ENCODE measurements at regions not wholly inside any gene's neighbourhood (a gene's known extent, or its start where the extent isn't known, plus 50 kb on each side); places are given as distances from the start of the nearest gene placed in this dataset.

- DNase-seq: no peak
- no peaks in the 10 kb centered on the region for H3K9me3 ChIP-seq
- no peaks in the 10 kb centered on the region for H3K4me1 ChIP-seq
- H3K36me3 ChIP-seq: no peaks in the 10 kb centered on the region
- no peaks in the 10 kb centered on the region for H3K27me3 ChIP-seq
- ATAC-seq: no peak
- no peak overlapping the region for H3K27ac ChIP-seq
- intact Hi-C loops (cut with DNase I): no loop called here
- TF ChIP-seq CTCF (IDR thresholded peaks at IDR 0.05) (no peak), POLR2A (IDR thresholded peaks at IDR 0.05) (no peak)
- H3K4me3 ChIP-seq: no peak overlapping the region
- WGBS (ENCODE audit: insufficient coverage, low coverage, low lambda C conversion rate, missing lambda C conversion rate): 56% methylated on average over 2 of the region's 2 CpGs
Observed at GRCh38 chr6:88376197-88376596, 210.1 kb upstream of the CNR1 start.

GRCh38 chr6:88374553-88374952, 208.4 kb upstream of the CNR1 start:
- no peak for TF ChIP-seq CTCF (IDR thresholded peaks at IDR 0.05)
- no peak for TF ChIP-seq POLR2A (IDR thresholded peaks at IDR 0.05)
- Histone ChIP-seq H3K9me3 (no peaks in the 10 kb centered on the region), H3K4me3 (no peak overlapping the region), H3K4me1 (no peaks in the 10 kb centered on the region), H3K36me3 (no peaks in the 10 kb centered on the region), H3K27me3 (no peaks in the 10 kb centered on the region), H3K27ac (no peak overlapping the region)
- ATAC-seq (no peak), DNase-seq (no peak)
- WGBS (ENCODE audit: insufficient coverage, low coverage, low lambda C conversion rate, missing lambda C conversion rate): 24% methylated on average over 1 of the region's 1 CpG
- intact Hi-C loops (cut with DNase I): no loop called here

DNA sequence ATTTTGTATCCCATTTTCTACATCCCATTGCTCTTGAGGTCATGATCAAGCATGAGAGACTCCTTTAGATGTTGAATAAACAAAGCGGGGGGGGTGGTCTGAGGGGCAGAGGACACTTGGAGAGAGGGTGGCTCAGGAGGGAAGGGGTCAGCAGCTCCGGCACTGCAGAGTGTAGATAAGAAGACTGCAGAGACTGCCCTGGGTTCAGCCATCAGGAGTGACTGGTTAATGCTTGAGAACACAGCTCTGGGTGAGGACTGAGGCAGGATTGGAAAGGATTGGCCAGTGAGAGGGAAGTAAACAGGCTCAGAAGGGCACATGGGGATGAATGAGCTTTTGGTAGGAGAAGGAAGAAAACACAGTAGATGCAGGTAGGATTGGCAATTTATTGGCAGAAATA, 205.3 kb upstream of the CNR1 start:
- H3K4me3 ChIP-seq: no peak overlapping the region
- H3K27me3 ChIP-seq: no peaks in the 10 kb centered on the region
- no peak for ATAC-seq
- H3K9me3 ChIP-seq: no peaks in the 10 kb centered on the region
- whole genome bisulfite sequencing (ENCODE audit: insufficient coverage, low coverage, low lambda C conversion rate, missing lambda C conversion rate): 57% methylated on average over 2 of the region's 2 CpGs
- H3K4me1 ChIP-seq: no peaks in the 10 kb centered on the region
- H3K36me3 ChIP-seq: no peaks in the 10 kb centered on the region
- H3K27ac ChIP-seq: no peak overlapping the region
- no peak for DNase-seq
- TF ChIP-seq POLR2A (IDR thresholded peaks at IDR 0.05): no peak
- no peak for TF ChIP-seq CTCF (IDR thresholded peaks at IDR 0.05)
- intact Hi-C loops (cut with DNase I): no loop called here

DNA sequence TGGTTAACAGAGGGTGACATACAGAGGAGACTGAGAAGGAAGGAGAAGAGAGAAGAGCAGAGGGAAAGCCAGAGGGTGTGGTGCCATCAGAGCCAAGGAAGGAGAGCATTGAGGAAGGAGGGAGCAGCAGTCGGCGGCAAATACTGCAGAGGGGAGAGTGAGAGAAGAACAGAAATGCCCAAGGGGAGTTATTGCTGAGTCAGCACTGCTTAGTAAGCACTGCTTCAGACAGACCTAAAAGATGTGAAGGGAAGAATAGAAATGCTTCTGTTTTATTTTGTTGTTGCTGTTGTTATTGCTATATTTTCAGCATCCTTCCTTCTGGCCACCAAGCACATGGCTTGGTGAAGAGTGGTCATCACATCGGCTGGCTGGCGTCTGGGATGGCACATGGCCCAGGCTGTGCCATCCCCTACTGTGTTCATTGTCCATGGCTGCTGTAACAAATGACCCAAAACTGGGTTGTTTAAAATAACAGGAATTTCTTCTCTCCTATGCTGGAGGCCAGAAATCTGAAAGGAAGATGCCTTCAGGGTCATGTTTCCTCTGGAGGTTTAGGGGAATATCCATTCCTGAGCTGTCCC, 204.1 kb upstream of the CNR1 start:
- intact Hi-C loops (cut with DNase I): no loop called here
- Histone ChIP-seq H3K4me1 (no peaks in the 10 kb centered on the region), H3K27ac (no peak overlapping the region), H3K9me3 (no peaks in the 10 kb centered on the region), H3K36me3 (no peaks in the 10 kb centered on the region), H3K27me3 (no peaks in the 10 kb centered on the region), H3K4me3 (no peak overlapping the region)
- TF ChIP-seq POLR2A (IDR thresholded peaks at IDR 0.05): no peak
- TF ChIP-seq CTCF (IDR thresholded peaks at IDR 0.05): no peak
- DNase-seq: no peak
- ATAC-seq: no peak
- WGBS (ENCODE audit: insufficient coverage, low coverage, low lambda C conversion rate, missing lambda C conversion rate): 68% methylated on average over 2 of the region's 4 CpGs

- Histone ChIP-seq H3K4me1 (no peaks in the 10 kb centered on the region), H3K27me3 (no peaks in the 10 kb centered on the region), H3K27ac (no peak overlapping the region), H3K9me3 (no peaks in the 10 kb centered on the region), H3K4me3 (no peak overlapping the region), H3K36me3 (no peaks in the 10 kb centered on the region)
- no peak for DNase-seq
- ATAC-seq: no peak
- TF ChIP-seq CTCF (IDR thresholded peaks at IDR 0.05) (no peak), POLR2A (IDR thresholded peaks at IDR 0.05) (no peak)
- intact Hi-C loops (cut with DNase I): no loop called here
- WGBS (ENCODE audit: insufficient coverage, low coverage, low lambda C conversion rate, missing lambda C conversion rate): 85% methylated on average over 2 of the region's 3 CpGs
Observed at GRCh38 chr6:88369262-88369661, 203.1 kb upstream of the CNR1 start.

Measured in right lobe of liver (tissue), 6 donors.